HG03064 (cell line): ENCODE measurements at regions not wholly inside any gene's neighbourhood (a gene's known extent, or its start where the extent isn't known, plus 50 kb on each side); places are given as distances from the start of the nearest gene placed in this dataset.

Experiments
- ATAC-seq: cut with Tn5 transposase; IDR thresholded peaks from one replicate; pipeline ENCODE4 v1.9.1; 2021; ENCODE audit warnings: low read depth; ENCODE audit not compliant: unreplicated experiment

- ATAC-seq: no peak
Measured at GRCh38 chr15:26477044-26477443, 295.8 kb downstream of the GABRB3 start.

- no peak for ATAC-seq
Measured at GRCh38 chr15:26475554-26475953, 297.3 kb downstream of the GABRB3 start.

- no peak for ATAC-seq
Measured at GRCh38 chr15:26472661-26473060, 300.2 kb downstream of the GABRB3 start.

GRCh38 chr15:26461847-26462608 is 310.8 kb downstream of the GABRB3 start:
- no peak for ATAC-seq

- no peak for ATAC-seq
Measured at GRCh38 chr15:26460165-26460564, 312.7 kb downstream of the GABRB3 start.

- no peak for ATAC-seq
Measured at GRCh38 chr15:26455828-26456227, 317.0 kb downstream of the GABRB3 start.

- no peak for ATAC-seq
Measured at GRCh38 chr15:26453914-26454313, 319.0 kb downstream of the GABRB3 start.

GRCh38 chr15:26451995-26452394 is 320.9 kb downstream of the GABRB3 start:
- no peak for ATAC-seq

- no peak for ATAC-seq
Measured at GRCh38 chr15:26449291-26449690, 323.6 kb downstream of the GABRB3 start.

- no peak for ATAC-seq
Measured at GRCh38 chr15:26443321-26443720, 329.5 kb downstream of the GABRB3 start.

- ATAC-seq: no peak
Measured at GRCh38 chr15:26442680-26443079, 330.2 kb downstream of the GABRB3 start.

- ATAC-seq: no peak
Measured at GRCh38 chr15:26439681-26440080, 333.2 kb downstream of the GABRB3 start.

GRCh38 chr15:26438718-26439117 is 334.1 kb downstream of the GABRB3 start:
- no peak for ATAC-seq

GRCh38 chr15:26438316-26438715 is 334.6 kb downstream of the GABRB3 start:
- no peak for ATAC-seq

- ATAC-seq: no peak
Measured at GRCh38 chr15:26433818-26434217, 339.0 kb downstream of the GABRB3 start.

GRCh38 chr15:26433060-26433459 is 339.8 kb downstream of the GABRB3 start:
- no peak for ATAC-seq

GRCh38 chr15:26421065-26421464 is 351.8 kb downstream of the GABRB3 start:
- no peak for ATAC-seq

GRCh38 chr15:26395624-26396023 is 377.2 kb downstream of the GABRB3 start:
- no peak for ATAC-seq

GRCh38 chr15:26394801-26395200 is 378.1 kb downstream of the GABRB3 start:
- ATAC-seq: no peak

GRCh38 chr15:26392956-26393355 is 379.9 kb downstream of the GABRB3 start:
- ATAC-seq: no peak

GRCh38 chr15:26391567-26392194 is 381.2 kb downstream of the GABRB3 start:
- no peak for ATAC-seq

- no peak for ATAC-seq
Measured at GRCh38 chr15:26382444-26383072, 390.3 kb downstream of the GABRB3 start.
